ENCODE measurements at regions not wholly inside any gene's neighbourhood (a gene's known extent, or its start where the extent isn't known, plus 50 kb on each side); places are given as distances from the start of the nearest gene placed in this dataset.

- TF ChIP-seq POLR2A (IDR thresholded peaks at IDR 0.05) (no peak), CTCF (IDR thresholded peaks at IDR 0.05) (no peak)
Measured at GRCh38 chr4:187460016-187460415, 535.6 kb upstream of the ZFP42 start.
